Stimulated activated naive B cell treated with anti-CD40 and anti-IgM and Interleukin-4, amounts not matched to agents 10 μg/mL and 1 μg/mL and 100 μg/mL, for 72 hours (primary cell): ENCODE measurements at regions not wholly inside any gene's neighbourhood (a gene's known extent, or its start where the extent isn't known, plus 50 kb on each side); places are given as distances from the start of the nearest gene placed in this dataset.

Experiments used
- ATAC-seq, 2 donors: fragments of 150-1000 bp; cut with Tn5 transposase; replicated peaks; 2 replicates each; pipeline ENCODE4 v1.10.0; 2021; ENCODE audit warnings: moderate library complexity in 1 of 2
- DNase-seq: peaks from one replicate; pipeline ENCODE4 v3.0.0; 2021
- H3K27ac Mint-ChIP-seq: one replicate; pipeline ENCODE4 v1.8.0; 2022; ENCODE audit warnings: mild to moderate bottlenecking, mixed read lengths
- H3K27me3 Mint-ChIP-seq, 2 donors: one replicate each; pipeline ENCODE4 v1.8.0; 2022; ENCODE audit warnings: mixed read lengths in 2 of 2
- H3K36me3 Mint-ChIP-seq, 2 donors: one replicate each; pipeline ENCODE4 v1.8.0; 2022; ENCODE audit warnings: mixed read lengths in 2 of 2, mild to moderate bottlenecking in 1 of 2
- H3K4me1 Mint-ChIP-seq, 2 donors: one replicate each; pipeline ENCODE4 v1.8.0; 2022; ENCODE audit warnings: mixed read lengths in 2 of 2, mild to moderate bottlenecking in 1 of 2
- H3K4me3 Mint-ChIP-seq, 2 donors: one replicate each; pipeline ENCODE4 v1.8.0; 2022; ENCODE audit warnings: mild to moderate bottlenecking in 2 of 2, mixed read lengths in 2 of 2, moderate library complexity in 1 of 2
- H3K9me3 Mint-ChIP-seq, 2 donors: one replicate each; pipeline ENCODE4 v1.8.0; 2022; ENCODE audit warnings: mixed read lengths in 2 of 2, mild to moderate bottlenecking in 1 of 2

GRCh38 chr1:199161766-199162303 is 523.0 kb downstream of the PTPRC start:
- peaks cover 18 to 44% of the 10 kb centered on the region in 2 donors for H3K4me1 Mint-ChIP-seq
- peak overlapping the region; percentile 78 for H3K27ac Mint-ChIP-seq
- H3K9me3 Mint-ChIP-seq: peaks cover 2 to 4% of the 10 kb centered on the region in 2 donors
- H3K27me3 Mint-ChIP-seq: peaks cover 22 to 26% of the 10 kb centered on the region in 2 donors
- DNase-seq (peak; percentile 18), ATAC-seq (peak; percentile 78 to 84)
- peak overlapping the region in 1 of 2 donors; percentile 55 for H3K4me3 Mint-ChIP-seq
- H3K36me3 Mint-ChIP-seq: peaks cover 0 to 5% of the 10 kb centered on the region in 2 donors

DNA sequence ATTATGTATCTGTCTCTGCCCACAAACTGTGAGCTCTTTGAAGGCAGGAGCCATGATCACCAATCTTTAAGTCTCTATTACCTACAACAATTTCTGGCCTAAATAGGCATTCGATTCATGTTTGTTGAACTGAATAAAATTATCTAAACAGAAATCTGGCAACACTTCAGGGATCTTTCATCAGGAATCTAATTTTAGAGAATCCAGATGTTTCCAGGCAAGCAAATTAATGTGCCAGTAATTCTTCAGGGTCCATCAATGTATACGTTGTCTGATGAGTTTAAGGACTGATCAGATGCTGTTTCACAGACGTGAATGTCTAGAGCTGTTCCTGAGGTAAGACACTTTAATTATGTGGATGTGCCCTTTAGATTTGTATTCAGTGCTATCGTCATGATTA is 524.4 kb downstream of the PTPRC start:
- H3K4me3 Mint-ChIP-seq: no peak overlapping the region
- DNase-seq: no peak
- ATAC-seq: no peak

GRCh38 chr1:199163670-199164069 is 524.8 kb downstream of the PTPRC start:
- H3K4me3 Mint-ChIP-seq: no peak overlapping the region

More for the DNA sequence above, 524.4 kb downstream of the PTPRC start:
- peaks cover 17 to 25% of the 10 kb centered on the region in 2 donors for H3K27me3 Mint-ChIP-seq
- H3K27ac Mint-ChIP-seq: no peak overlapping the region
- peaks cover 2 to 4% of the 10 kb centered on the region in 2 donors for H3K9me3 Mint-ChIP-seq
- H3K36me3 Mint-ChIP-seq: peaks cover 0 to 5% of the 10 kb centered on the region in 2 donors
- peaks cover 18 to 35% of the 10 kb centered on the region in 2 donors for H3K4me1 Mint-ChIP-seq

GRCh38 chr1:199167460-199167859 is 528.6 kb downstream of the PTPRC start:
- DNase-seq (no peak), ATAC-seq (no peak)
- Mint-ChIP-seq H3K9me3 (peaks cover 0 to 4% of the 10 kb centered on the region in 2 donors), H3K36me3 (peaks cover 0 to 5% of the 10 kb centered on the region in 2 donors), H3K4me1 (peaks cover 20 to 27% of the 10 kb centered on the region in 2 donors), H3K27ac (no peak overlapping the region), H3K27me3 (peaks cover 21 to 36% of the 10 kb centered on the region in 2 donors), H3K4me3 (no peak overlapping the region)

More at GRCh38 chr1:199163670-199164069, 524.8 kb downstream of the PTPRC start:
- no peak for DNase-seq
- peaks cover 13 to 25% of the 10 kb centered on the region in 2 donors for H3K27me3 Mint-ChIP-seq
- H3K4me1 Mint-ChIP-seq: peaks cover 21 to 35% of the 10 kb centered on the region in 2 donors
- ATAC-seq: no peak
- peaks cover 0 to 5% of the 10 kb centered on the region in 2 donors for H3K36me3 Mint-ChIP-seq
- H3K9me3 Mint-ChIP-seq: peaks cover 2 to 4% of the 10 kb centered on the region in 2 donors
- H3K27ac Mint-ChIP-seq: no peak overlapping the region

GRCh38 chr1:199168888-199169585 is 530.2 kb downstream of the PTPRC start:
- no peak overlapping the region for H3K4me3 Mint-ChIP-seq
- H3K9me3 Mint-ChIP-seq: no peaks in the 10 kb centered on the region
- DNase-seq (no peak), ATAC-seq (peak in 1 of 2 donors; percentile 33)
- H3K27ac Mint-ChIP-seq: no peak overlapping the region
- H3K36me3 Mint-ChIP-seq: no peaks in the 10 kb centered on the region
- H3K27me3 Mint-ChIP-seq: peaks cover 16 to 25% of the 10 kb centered on the region in 2 donors
- H3K4me1 Mint-ChIP-seq: peaks cover 23 to 35% of the 10 kb centered on the region in 2 donors

- Mint-ChIP-seq H3K9me3 (no peaks in the 10 kb centered on the region), H3K36me3 (no peaks in the 10 kb centered on the region), H3K27me3 (peaks cover 22 to 27% of the 10 kb centered on the region in 2 donors), H3K4me3 (no peak overlapping the region), H3K27ac (no peak overlapping the region), H3K4me1 (peaks cover 29 to 45% of the 10 kb centered on the region in 2 donors)
- DNase-seq (no peak), ATAC-seq (no peak)
These were observed 531.9 kb downstream of the PTPRC start for GRCh38 chr1:199170711-199171110.

DNA sequence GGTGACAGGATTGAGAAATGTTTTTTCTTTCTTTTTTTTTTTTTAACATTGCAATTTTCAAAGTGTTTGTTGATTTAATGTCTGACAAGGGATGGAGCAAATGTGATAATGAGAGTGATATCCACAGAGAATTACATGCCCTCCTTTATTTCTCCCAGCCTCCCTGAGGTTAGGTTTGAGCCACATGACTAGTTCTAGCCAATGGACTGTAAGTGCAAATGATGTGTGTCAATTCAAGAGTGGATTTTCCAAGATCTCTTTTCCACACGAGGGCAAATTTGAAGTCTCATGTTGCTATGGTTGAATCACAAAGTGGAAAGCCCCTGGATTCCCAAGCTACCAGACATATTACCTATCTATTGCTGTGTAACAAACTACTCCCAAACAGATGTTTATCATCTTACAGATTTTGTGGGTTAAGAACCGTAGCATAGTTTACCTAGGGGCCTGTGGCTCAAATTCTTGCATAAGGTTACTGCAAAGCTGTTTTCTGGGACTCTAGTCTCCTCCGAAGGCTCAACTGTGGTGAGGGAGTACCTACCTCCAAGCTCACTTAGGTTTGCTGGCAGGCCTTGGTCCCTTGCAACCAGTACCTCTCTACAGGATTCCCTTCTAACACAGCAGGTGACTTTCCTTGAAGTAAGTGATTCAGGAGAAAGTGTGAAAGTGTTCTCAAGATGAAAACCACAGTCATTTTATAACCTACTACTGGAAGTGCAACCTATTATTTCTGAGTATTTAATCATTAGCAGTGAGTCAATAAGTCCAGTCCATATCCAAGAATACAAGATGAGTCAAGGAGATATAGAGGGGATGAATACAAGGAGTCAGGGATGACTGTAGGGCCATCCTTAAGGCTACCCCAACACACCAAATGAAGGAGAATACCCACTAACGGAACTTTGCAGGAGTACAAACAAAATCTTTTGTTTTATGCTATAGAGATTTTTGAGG is 533.6 kb downstream of the PTPRC start:
- Mint-ChIP-seq H3K4me1 (peaks cover 29 to 45% of the 10 kb centered on the region in 2 donors), H3K27me3 (peaks cover 20 to 25% of the 10 kb centered on the region in 2 donors), H3K27ac (no peak overlapping the region), H3K9me3 (no peaks in the 10 kb centered on the region), H3K4me3 (no peak overlapping the region), H3K36me3 (no peaks in the 10 kb centered on the region)
- peak; percentile 7 to 20 for ATAC-seq
- no peak for DNase-seq

DNA sequence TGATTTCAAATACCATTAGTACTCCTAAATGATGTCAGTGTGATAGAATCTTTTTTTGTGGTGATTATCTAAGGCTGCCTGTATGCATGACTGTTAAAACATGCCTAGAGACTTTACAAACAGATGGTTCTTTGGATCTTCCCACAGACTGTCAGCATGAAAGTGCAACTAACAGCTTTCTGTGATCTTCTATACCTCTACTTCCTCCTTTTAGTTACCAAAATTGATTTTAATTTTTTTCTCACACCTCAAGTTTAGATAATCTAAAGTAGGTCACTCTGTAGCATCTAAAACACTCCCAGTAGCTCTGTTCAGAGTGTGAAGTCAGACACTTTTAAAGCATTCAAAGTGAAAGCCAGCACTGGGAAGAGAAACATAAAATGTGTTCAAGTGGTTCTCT is 534.5 kb downstream of the PTPRC start:
- peaks cover 29 to 43% of the 10 kb centered on the region in 2 donors for H3K4me1 Mint-ChIP-seq
- H3K9me3 Mint-ChIP-seq: no peaks in the 10 kb centered on the region
- peak overlapping the region; percentile 39 for H3K27ac Mint-ChIP-seq
- ATAC-seq: peak; percentile 97 to 98
- H3K4me3 Mint-ChIP-seq: no peak overlapping the region
- H3K36me3 Mint-ChIP-seq: no peaks in the 10 kb centered on the region
- DNase-seq: no peak
- peaks cover 20 to 25% of the 10 kb centered on the region in 2 donors for H3K27me3 Mint-ChIP-seq

DNA sequence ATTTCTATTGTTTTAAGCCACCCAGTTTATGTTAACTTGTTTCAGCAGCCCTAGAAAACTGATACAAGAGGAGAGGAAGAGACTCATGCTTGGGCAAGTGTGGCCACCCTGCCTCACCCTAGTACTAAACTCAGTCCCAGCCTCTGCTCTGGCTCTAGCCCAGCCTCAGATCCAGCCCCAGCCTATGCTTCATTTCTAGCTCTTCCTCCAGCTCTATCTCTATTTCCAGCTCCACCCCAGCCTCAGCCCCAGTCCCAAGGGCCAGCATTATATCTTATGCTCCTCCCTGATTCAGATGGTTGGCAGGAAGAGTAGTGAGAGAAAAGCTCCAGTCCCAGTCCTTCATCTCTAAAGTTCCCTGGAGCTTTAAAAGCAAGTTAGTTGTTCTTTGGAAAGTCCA is 535.5 kb downstream of the PTPRC start:
- no peak for ATAC-seq
- Mint-ChIP-seq H3K27me3 (peaks cover 20 to 28% of the 10 kb centered on the region in 2 donors), H3K27ac (peak overlapping the region; percentile 53), H3K9me3 (no peaks in the 10 kb centered on the region), H3K4me1 (peaks cover 24 to 34% of the 10 kb centered on the region in 2 donors), H3K36me3 (no peaks in the 10 kb centered on the region), H3K4me3 (no peak overlapping the region)
- DNase-seq: no peak

- peaks cover 9 to 25% of the 10 kb centered on the region in 2 donors for H3K27me3 Mint-ChIP-seq
- H3K27ac Mint-ChIP-seq: no peak overlapping the region
- peaks cover 21 to 26% of the 10 kb centered on the region in 2 donors for H3K4me1 Mint-ChIP-seq
- no peak overlapping the region for H3K4me3 Mint-ChIP-seq
- ATAC-seq (no peak), DNase-seq (no peak)
- H3K36me3 Mint-ChIP-seq: no peaks in the 10 kb centered on the region
- H3K9me3 Mint-ChIP-seq: no peaks in the 10 kb centered on the region
These were observed 537.9 kb downstream of the PTPRC start for GRCh38 chr1:199176713-199177112.

- Mint-ChIP-seq H3K27me3 (peaks cover 9 to 25% of the 10 kb centered on the region in 2 donors), H3K4me1 (peaks cover 17 to 30% of the 10 kb centered on the region in 2 donors), H3K9me3 (no peaks in the 10 kb centered on the region), H3K36me3 (no peaks in the 10 kb centered on the region), H3K4me3 (no peak overlapping the region), H3K27ac (no peak overlapping the region)
- DNase-seq: no peak
- ATAC-seq: no peak
These were observed 538.4 kb downstream of the PTPRC start for GRCh38 chr1:199177241-199177640.

- Mint-ChIP-seq H3K9me3 (no peaks in the 10 kb centered on the region), H3K27me3 (peaks cover 9 to 25% of the 10 kb centered on the region in 2 donors), H3K36me3 (no peaks in the 10 kb centered on the region), H3K27ac (no peak overlapping the region), H3K4me3 (no peak overlapping the region), H3K4me1 (peaks cover 10 to 18% of the 10 kb centered on the region in 2 donors)
- ATAC-seq (no peak), DNase-seq (no peak)
These were observed 539.8 kb downstream of the PTPRC start for GRCh38 chr1:199178646-199179045.

DNA sequence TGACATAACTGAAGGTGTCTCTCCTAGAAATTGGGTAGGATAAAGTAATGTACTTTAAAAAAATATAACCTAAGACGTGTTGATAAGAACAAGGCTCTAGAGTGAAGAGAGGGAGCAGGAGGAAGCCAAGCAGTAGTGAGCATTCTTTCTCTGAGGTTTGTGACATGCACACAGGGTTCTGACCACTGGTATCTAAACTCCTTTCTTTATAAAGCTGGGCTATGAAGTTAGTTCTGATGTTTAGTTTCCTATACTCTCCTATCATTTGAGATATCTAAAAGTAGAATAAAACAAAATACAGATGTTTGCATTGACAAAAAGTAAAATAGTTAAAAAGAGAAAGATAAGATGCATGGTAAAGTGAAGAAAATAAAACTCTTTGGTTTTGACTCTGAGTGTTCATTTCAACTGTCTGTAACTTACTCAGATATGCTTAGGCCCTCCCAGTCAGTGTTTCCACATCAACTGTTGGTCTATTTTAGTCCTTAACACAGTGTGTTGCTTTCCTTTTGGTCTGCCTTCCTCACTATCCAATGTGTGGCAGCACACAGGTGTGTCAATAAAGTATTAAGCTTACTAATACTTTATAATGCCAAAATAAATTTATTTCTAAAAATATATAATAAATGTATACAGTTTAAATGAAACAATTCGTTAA is 543.5 kb downstream of the PTPRC start:
- peak; percentile 38 to 51 for ATAC-seq
- Mint-ChIP-seq H3K27me3 (peaks cover 0 to 9% of the 10 kb centered on the region in 2 donors), H3K27ac (no peak overlapping the region), H3K36me3 (no peaks in the 10 kb centered on the region), H3K9me3 (peaks cover 0 to 1% of the 10 kb centered on the region in 2 donors), H3K4me3 (no peak overlapping the region), H3K4me1 (peaks cover 0 to 5% of the 10 kb centered on the region in 2 donors)
- DNase-seq: no peak
